Activated T-cell treated with anti-CD3 and anti-CD28 coated beads, Interleukin-2, amount 50 U/mL, for 1 hour (primary cell): ENCODE measurements at regions not wholly inside any gene's neighbourhood (a gene's known extent, or its start where the extent isn't known, plus 50 kb on each side); places are given as distances from the start of the nearest gene placed in this dataset.
"Not testable (repeated sequence)": the region's sequence is repeated elsewhere in the genome, so short reads cannot be mapped to it uniquely, and the experiment has no call there.

Source experiments
- DNase-seq: peaks from one replicate; pipeline ENCODE4 v3.0.0-alpha.2; 2020

- no peak for DNase-seq
Observed at GRCh38 chr14:38556252-38556651, 300.4 kb upstream of the CLEC14A start.

- DNase-seq = no peak
Observed at GRCh38 chr14:38554026-38554425, 298.1 kb upstream of the CLEC14A start.

- DNase-seq = no peak
Observed at GRCh38 chr14:38553586-38553985, 297.7 kb upstream of the CLEC14A start.

- no peak for DNase-seq
Observed at GRCh38 chr14:38549564-38549963, 293.7 kb upstream of the CLEC14A start.

- no peak for DNase-seq
Observed at GRCh38 chr14:38547961-38548490, 292.1 kb upstream of the CLEC14A start.

- no peak for DNase-seq
Observed at GRCh38 chr14:38546932-38547551, 291.1 kb upstream of the CLEC14A start.

- no peak for DNase-seq
Observed at GRCh38 chr14:38544776-38545175, 288.9 kb upstream of the CLEC14A start.

- not testable (repeated sequence) for DNase-seq
Observed at GRCh38 chr14:38543851-38544250, 288.0 kb upstream of the CLEC14A start.

GRCh38 chr14:38538053-38538452 is 282.2 kb upstream of the CLEC14A start:
- DNase-seq = not testable (repeated sequence)

GRCh38 chr14:38536376-38537038 is 280.6 kb upstream of the CLEC14A start:
- no peak for DNase-seq

- DNase-seq = no peak
Observed at GRCh38 chr14:38528582-38528981, 272.7 kb upstream of the CLEC14A start.

GRCh38 chr14:38527502-38527878 is 271.6 kb upstream of the CLEC14A start:
- DNase-seq = no peak

GRCh38 chr14:38526826-38527501 is 271.1 kb upstream of the CLEC14A start:
- DNase-seq = no peak

- no peak for DNase-seq
Observed at GRCh38 chr14:38524636-38525509, 269.0 kb upstream of the CLEC14A start.

- no peak for DNase-seq
Observed at GRCh38 chr14:38522724-38523123, 266.8 kb upstream of the CLEC14A start.

GRCh38 chr14:38521591-38521990 is 265.7 kb upstream of the CLEC14A start:
- no peak for DNase-seq

GRCh38 chr14:38517426-38517825 is 261.5 kb upstream of the CLEC14A start:
- DNase-seq = no peak

- no peak for DNase-seq
Observed at GRCh38 chr14:38512236-38512635, 256.3 kb upstream of the CLEC14A start.

- no peak for DNase-seq
Observed at GRCh38 chr14:38507299-38507698, 251.4 kb upstream of the CLEC14A start.

GRCh38 chr14:38505973-38506249 is 250.0 kb upstream of the CLEC14A start:
- no peak for DNase-seq

- no peak for DNase-seq
Observed at GRCh38 chr14:38505221-38505972, 249.5 kb upstream of the CLEC14A start.

GRCh38 chr14:38504175-38504574 is 248.3 kb upstream of the CLEC14A start:
- DNase-seq = no peak

- DNase-seq = no peak
Observed at GRCh38 chr14:38502239-38502638, 246.3 kb upstream of the CLEC14A start.
